ENCODE measurements at regions not wholly inside any gene's neighbourhood (a gene's known extent, or its start where the extent isn't known, plus 50 kb on each side); places are given as distances from the start of the nearest gene placed in this dataset.

DNA sequence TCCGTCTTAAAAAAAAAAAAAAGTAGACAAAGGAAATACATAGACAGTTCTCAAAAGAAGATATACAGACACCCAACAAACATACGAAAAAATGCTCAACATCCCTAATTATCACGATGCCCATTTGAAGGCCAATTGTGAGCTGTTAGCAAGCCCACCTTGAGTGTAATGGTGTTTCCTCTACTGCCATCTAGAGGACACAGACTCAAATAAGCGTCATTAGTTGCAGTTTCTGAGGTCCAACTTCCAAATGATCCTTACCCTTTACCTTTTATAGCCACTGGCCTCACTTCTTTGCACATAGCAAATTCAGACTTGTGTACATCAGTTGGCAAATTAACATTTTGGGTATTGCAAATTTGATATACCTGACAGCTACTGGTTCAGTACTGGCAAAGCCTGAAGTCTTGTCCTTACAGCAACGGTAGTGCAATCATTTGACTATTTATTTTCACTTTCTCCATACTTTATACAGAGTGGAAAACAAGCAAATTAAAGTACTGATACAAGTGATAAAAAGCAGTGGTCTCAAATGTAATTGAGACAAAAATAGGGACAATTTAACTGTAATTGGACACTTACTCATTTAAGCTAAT lies 536.3 kb upstream of the EEF2KMT start:
- Histone ChIP-seq H3K9me2 (ENCODE audit: insufficient read depth) (no peaks in the 10 kb centered on the region), H3K9ac (no peak overlapping the region), H3F3A (ENCODE audit: insufficient read depth) (no peaks in the 10 kb centered on the region), H3K4me3 (no peak overlapping the region), H4K20me1 (ENCODE audit: insufficient read depth) (no peaks in the 10 kb centered on the region), H3K9me3 (ENCODE audit: low read depth) (no peaks in the 10 kb centered on the region), H2AFZ (no peak overlapping the region), H3K79me2 (ENCODE audit: insufficient read depth) (no peaks in the 10 kb centered on the region), H3K27ac (no peak overlapping the region), H3K36me3 (ENCODE audit: low read depth) (no peaks in the 10 kb centered on the region), H3K4me2 (ENCODE audit: unreplicated experiment) (no peak overlapping the region), H3K27me3 (replicated peaks; ENCODE audit: insufficient read depth) (no peaks in the 10 kb centered on the region), H3K4me1 (ENCODE audit: insufficient read depth) (no peaks in the 10 kb centered on the region)
- TF ChIP-seq EZH2 (IDR thresholded peaks at IDR 0.05; ENCODE audit: insufficient read depth, poor library complexity, severe bottlenecking) (no peak), EZH2phosphoT487 (IDR thresholded peaks at IDR 0.05; ENCODE audit: insufficient read depth, low read depth) (no peak)
- DNase-seq = peak; percentile 49
- in situ Hi-C loops (cut with MboI) = no loop called here
- 19 to 23% methylated on average over 5 of the region's 5 CpGs for WGBS, 2 experiments (ENCODE audit: low coverage in 1 of 2, low lambda C conversion rate in 2 of 2, missing lambda C conversion rate in 2 of 2)

DNA sequence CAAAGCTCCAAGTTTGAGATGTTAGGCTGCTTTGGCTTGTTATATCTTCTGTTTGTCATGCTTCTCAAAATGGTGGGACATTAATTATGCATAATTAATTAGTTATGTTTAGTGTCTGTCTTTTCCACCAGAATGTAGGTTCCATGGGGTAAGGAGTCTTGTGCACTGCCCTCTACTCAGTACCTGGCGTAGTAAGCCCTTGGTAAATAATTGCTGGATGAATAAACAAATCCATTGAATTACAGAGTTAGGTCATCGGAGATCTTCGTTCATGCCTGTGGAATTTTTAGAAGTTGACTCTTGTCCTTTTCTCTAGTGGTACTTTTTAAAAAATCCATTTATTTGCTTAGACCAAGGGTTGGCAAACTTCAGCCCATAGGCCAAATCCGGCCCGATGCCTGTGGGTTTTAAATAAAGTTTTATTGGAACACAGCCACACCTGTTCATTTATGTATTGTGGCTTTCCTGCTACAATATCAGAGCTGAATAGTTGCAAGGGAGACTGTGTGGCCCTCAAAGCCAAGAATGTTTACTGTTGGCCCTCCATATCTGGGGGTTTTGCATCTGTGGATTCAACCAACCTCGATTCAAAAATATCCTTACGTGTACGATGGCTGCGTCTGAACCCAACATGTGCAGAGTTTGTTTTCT lies 524.8 kb upstream of the EEF2KMT start:
- Histone ChIP-seq H3K27ac (no peak overlapping the region), H2AFZ (no peak overlapping the region), H3K4me1 (ENCODE audit: insufficient read depth) (no peaks in the 10 kb centered on the region), H3K9ac (no peak overlapping the region), H3K9me3 (ENCODE audit: low read depth) (no peaks in the 10 kb centered on the region), H3K27me3 (replicated peaks; ENCODE audit: insufficient read depth) (no peaks in the 10 kb centered on the region), H3K9me2 (ENCODE audit: insufficient read depth) (no peaks in the 10 kb centered on the region), H4K20me1 (ENCODE audit: insufficient read depth) (no peaks in the 10 kb centered on the region), H3K4me3 (no peak overlapping the region), H3K79me2 (ENCODE audit: insufficient read depth) (no peaks in the 10 kb centered on the region), H3F3A (ENCODE audit: insufficient read depth) (no peaks in the 10 kb centered on the region), H3K4me2 (ENCODE audit: unreplicated experiment) (no peak overlapping the region), H3K36me3 (ENCODE audit: low read depth) (no peaks in the 10 kb centered on the region)
- TF ChIP-seq EZH2phosphoT487 (IDR thresholded peaks at IDR 0.05; ENCODE audit: insufficient read depth, low read depth) (no peak), EZH2 (IDR thresholded peaks at IDR 0.05; ENCODE audit: insufficient read depth, poor library complexity, severe bottlenecking) (no peak)
- DNase-seq = no peak
- WGBS, 2 experiments (ENCODE audit: low coverage in 1 of 2, low lambda C conversion rate in 2 of 2, missing lambda C conversion rate in 2 of 2) = 41 to 43% methylated on average over 9 of the region's 9 CpGs
- in situ Hi-C loops (cut with MboI) = no loop called here

DNA sequence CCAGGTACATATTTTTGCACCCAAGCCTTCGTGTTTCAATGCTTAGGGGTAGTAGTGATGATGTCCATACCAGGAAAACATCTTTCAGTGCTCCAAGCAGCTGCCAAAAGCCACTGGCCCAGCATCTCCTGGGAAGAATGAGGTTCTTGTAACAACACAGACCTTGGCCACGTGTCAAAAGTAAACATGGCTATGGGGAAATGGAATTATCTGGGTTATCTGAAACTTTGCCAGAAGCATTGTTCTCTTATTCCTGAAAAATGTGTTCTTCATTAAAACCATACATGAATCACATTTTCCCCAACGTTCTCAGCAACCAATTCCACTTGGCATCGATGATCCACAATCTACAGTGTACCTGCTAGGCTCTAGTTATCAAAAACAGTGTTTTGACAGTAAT lies 524.2 kb upstream of the EEF2KMT start:
- in situ Hi-C loops (cut with MboI) = no loop called here
- Histone ChIP-seq H3F3A (ENCODE audit: insufficient read depth) (no peaks in the 10 kb centered on the region), H3K9me3 (ENCODE audit: low read depth) (no peaks in the 10 kb centered on the region), H2AFZ (no peak overlapping the region), H3K79me2 (ENCODE audit: insufficient read depth) (no peaks in the 10 kb centered on the region), H3K4me3 (no peak overlapping the region), H3K27me3 (replicated peaks; ENCODE audit: insufficient read depth) (no peaks in the 10 kb centered on the region), H3K36me3 (ENCODE audit: low read depth) (no peaks in the 10 kb centered on the region), H3K9ac (no peak overlapping the region), H4K20me1 (ENCODE audit: insufficient read depth) (no peaks in the 10 kb centered on the region), H3K9me2 (ENCODE audit: insufficient read depth) (no peaks in the 10 kb centered on the region), H3K27ac (no peak overlapping the region), H3K4me1 (ENCODE audit: insufficient read depth) (no peaks in the 10 kb centered on the region), H3K4me2 (ENCODE audit: unreplicated experiment) (no peak overlapping the region)
- 2 to 3% methylated on average over 4 of the region's 4 CpGs for WGBS, 2 experiments (ENCODE audit: low coverage in 1 of 2, low lambda C conversion rate in 2 of 2, missing lambda C conversion rate in 2 of 2)
- DNase-seq = no peak
- no peak for TF ChIP-seq EZH2phosphoT487 (IDR thresholded peaks at IDR 0.05; ENCODE audit: insufficient read depth, low read depth)
- TF ChIP-seq EZH2 (IDR thresholded peaks at IDR 0.05; ENCODE audit: insufficient read depth, poor library complexity, severe bottlenecking) = no peak

DNA sequence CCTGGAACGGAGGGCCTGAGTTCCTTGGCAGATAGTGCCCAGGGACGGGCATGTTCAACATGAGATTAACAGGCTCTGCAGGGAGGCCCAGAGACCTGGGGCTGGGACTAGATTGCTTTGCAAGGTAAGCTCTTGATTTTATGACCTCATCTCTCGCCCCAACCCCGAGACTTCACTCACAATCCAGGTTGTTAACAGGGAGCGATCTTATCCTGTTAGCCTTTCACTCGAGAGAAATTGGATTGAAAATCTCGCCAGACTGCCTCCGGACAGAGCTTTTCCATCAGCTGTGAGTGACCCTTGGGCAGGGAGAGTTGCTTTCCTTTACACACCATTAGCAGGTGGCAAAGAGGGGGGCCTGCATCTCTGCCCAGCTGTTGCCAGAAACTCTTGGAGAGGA lies 521.7 kb upstream of the EEF2KMT start:
- H3K27ac ChIP-seq = no peak overlapping the region
- 23 to 24% methylated on average over 8 of the region's 8 CpGs for WGBS, 2 experiments (ENCODE audit: low coverage in 1 of 2, low lambda C conversion rate in 2 of 2, missing lambda C conversion rate in 2 of 2)
- DNase-seq = no peak
- no peaks in the 10 kb centered on the region for H4K20me1 ChIP-seq (ENCODE audit: insufficient read depth)
- no peak overlapping the region for H2AFZ ChIP-seq
- H3K4me2 ChIP-seq (ENCODE audit: unreplicated experiment) = no peak overlapping the region
- H3F3A ChIP-seq (ENCODE audit: insufficient read depth) = no peaks in the 10 kb centered on the region
- no peaks in the 10 kb centered on the region for H3K36me3 ChIP-seq (ENCODE audit: low read depth)
- H3K4me1 ChIP-seq (ENCODE audit: insufficient read depth) = no peaks in the 10 kb centered on the region
- H3K9me2 ChIP-seq (ENCODE audit: insufficient read depth) = no peaks in the 10 kb centered on the region
- no peak overlapping the region for H3K4me3 ChIP-seq
- no peaks in the 10 kb centered on the region for H3K27me3 ChIP-seq (replicated peaks; ENCODE audit: insufficient read depth)
- in situ Hi-C loops (cut with MboI) = no loop called here
- TF ChIP-seq EZH2phosphoT487 (IDR thresholded peaks at IDR 0.05; ENCODE audit: insufficient read depth, low read depth) (no peak), EZH2 (IDR thresholded peaks at IDR 0.05; ENCODE audit: insufficient read depth, poor library complexity, severe bottlenecking) (no peak)
- no peaks in the 10 kb centered on the region for H3K9me3 ChIP-seq (ENCODE audit: low read depth)
- H3K9ac ChIP-seq = no peak overlapping the region
- no peaks in the 10 kb centered on the region for H3K79me2 ChIP-seq (ENCODE audit: insufficient read depth)

Data from GM23248 (cell line).